Body of pancreas (tissue), 4 donors: ENCODE measurements at regions not wholly inside any gene's neighbourhood (a gene's known extent, or its start where the extent isn't known, plus 50 kb on each side); places are given as distances from the start of the nearest gene placed in this dataset.
"Not testable (repeated sequence)": the region's sequence is repeated elsewhere in the genome, so short reads cannot be mapped to it uniquely, and the experiment has no call there.

Source experiments
- ATAC-seq: fragments of 150-250 bp; one replicate; pipeline ENCODE4 v1.9.1; 2016
- DNase-seq, 4 donors: peaks; one replicate each; pipeline ENCODE4 v3.0.0-alpha.2; 2019
- H3K27ac ChIP-seq, 4 donors: fragments of 200-600 bp; sonication (generic); 1 replicate in 3 of 4; 2 replicates in 1 of 4; pipeline versions ENCODE4 v1.5.1 to v1.6.1; 2016 to 2019; ENCODE audit warnings: mild to moderate bottlenecking in 1 of 4, mixed read lengths in 1 of 4, moderate library complexity in 1 of 4
- H3K27me3 ChIP-seq, 2 donors: fragments of 200-600 bp; sonication (generic); one replicate each; pipeline ENCODE4 v1.6.0; 2016; ENCODE audit warnings: mild to moderate bottlenecking in 1 of 2
- H3K36me3 ChIP-seq, 2 donors: fragments of 200-600 bp; sonication (generic); replicated peaks in 1 of 2; 2 replicates each; pipeline ENCODE4 v1.5.1; 2016; ENCODE audit warnings: low read depth in 2 of 2; ENCODE audit not compliant: insufficient read depth in 1 of 2
- H3K4me1 ChIP-seq: fragments of 200-600 bp; sonication (generic); one replicate; pipeline ENCODE4 v1.6.0; 2016
- H3K4me3 ChIP-seq, 2 donors: fragments of 200-600 bp; sonication (generic); 1 replicate in 1 of 2; 2 replicates in 1 of 2; pipeline ENCODE4 v1.5.1; 2016 to 2019
- H3K9me3 ChIP-seq, 3 donors: fragments of 200-600 bp; sonication (generic); 1 replicate in 2 of 3; 2 replicates in 1 of 3; pipeline ENCODE4 v1.5.1; 2016
- CTCF ChIP-seq, 7 experiments: fragments of 450-650 bp in 4 of 7; fragments of 200-600 bp in 3 of 7; sonication (generic) in 3 of 7; IDR thresholded peaks; one replicate each; pipeline ENCODE4 v1.5.1; 2016 to 2019; ENCODE audit warnings: antibody characterized with exemption in 7 of 7
- POLR2A ChIP-seq, 3 donors: fragments of 450-650 bp; IDR thresholded peaks; one replicate each; pipeline ENCODE4 v1.6.1; 2016; ENCODE audit warnings: antibody characterized with exemption in 3 of 3, mild to moderate bottlenecking in 2 of 3
- WGBS, 2 donors: methylation state at CpG; one replicate each; pipeline ENCODE4 v1.1.5; 2017; 5-methylcytosine and 5-hydroxymethylcytosine counted together
- intact Hi-C: fragments of 100-400 bp; cut with DNase I; formaldehyde crosslinking; loops from one replicate; pipeline ENCODE4 v1.15.1; 2023

- H3K9me3 ChIP-seq, result no peaks in the 10 kb centered on the region
- no peaks in the 10 kb centered on the region for H3K27me3 ChIP-seq
- DNase-seq (no peak), ATAC-seq (no peak)
- no peak overlapping the region for H3K4me3 ChIP-seq
- no peak overlapping the region for H3K27ac ChIP-seq
- intact Hi-C loops, result no loop called here
- 0% methylated on average over 1 of the region's 1 CpG; no CpG with 5 or more reads in 1 of the 2 donors for WGBS, 2 donors
- H3K4me1 ChIP-seq, result peaks cover 37% of the 10 kb centered on the region
- TF ChIP-seq POLR2A (IDR thresholded peaks at IDR 0.05), result no peak
- no peak for TF ChIP-seq CTCF (IDR thresholded peaks at IDR 0.05)
- no peaks in the 10 kb centered on the region for H3K36me3 ChIP-seq
Observed at GRCh38 chr4:184335520-184335919, 117.8 kb upstream of the ENPP6 start.

- DNase-seq, result peak in 1 of 4 donors; percentile 33
- intact Hi-C loops, ATAC-seq, H3K36me3 ChIP-seq, H3K27me3 ChIP-seq, H3K9me3 ChIP-seq, H3K27ac ChIP-seq, H3K4me3 ChIP-seq: not testable (repeated sequence)
- H3K4me1 ChIP-seq, result peaks cover 36% of the 10 kb centered on the region
- WGBS, 2 donors, result 92 to 93% methylated on average over 14 of the region's 14 CpGs
Observed at GRCh38 chr4:184333446-184333845, 115.8 kb upstream of the ENPP6 start.

GRCh38 chr4:184331268-184331995 is 113.8 kb upstream of the ENPP6 start:
- Histone ChIP-seq H3K36me3 (no peaks in the 10 kb centered on the region), H3K27ac (peak overlapping the region; percentile 61 to 81 (median 75)), H3K9me3 (no peaks in the 10 kb centered on the region), H3K4me1 (peaks cover 36% of the 10 kb centered on the region), H3K27me3 (no peaks in the 10 kb centered on the region), H3K4me3 (no peak overlapping the region)
- 23 to 37% methylated on average over 7 of the region's 7 CpGs for WGBS, 2 donors
- TF ChIP-seq POLR2A (IDR thresholded peaks at IDR 0.05), result no peak
- TF ChIP-seq CTCF (IDR thresholded peaks at IDR 0.05), result no peak
- intact Hi-C loops, result no loop called here
- DNase-seq (peak; percentile 75 to 88 (median 86)), ATAC-seq (peak; percentile 85)

- H3K36me3 ChIP-seq, intact Hi-C loops, ATAC-seq, DNase-seq, H3K4me3 ChIP-seq, H3K27me3 ChIP-seq, H3K9me3 ChIP-seq: not testable (repeated sequence)
- Histone ChIP-seq H3K27ac (peak overlapping the region; percentile 61 to 81 (median 75)), H3K4me1 (peaks cover 36% of the 10 kb centered on the region)
- 79 to 81% methylated on average over 5 of the region's 5 CpGs for WGBS, 2 donors
Observed at GRCh38 chr4:184330517-184331094, 112.9 kb upstream of the ENPP6 start.

GRCh38 chr4:184329659-184330400 is 112.2 kb upstream of the ENPP6 start:
- TF ChIP-seq POLR2A (IDR thresholded peaks at IDR 0.05) (no peak), CTCF (IDR thresholded peaks at IDR 0.05) (no peak)
- Histone ChIP-seq H3K4me3 (no peak overlapping the region), H3K27ac (peak overlapping the region in 1 of 4 donors; percentile 80), H3K36me3 (no peaks in the 10 kb centered on the region), H3K4me1 (peaks cover 36% of the 10 kb centered on the region), H3K9me3 (no peaks in the 10 kb centered on the region), H3K27me3 (no peaks in the 10 kb centered on the region)
- DNase-seq, result peak in 1 of 4 donors; percentile 76
- no peak for ATAC-seq
- WGBS, 2 donors, result 80 to 89% methylated on average over 14 of the region's 14 CpGs
- intact Hi-C loops, result no loop called here
